UCSD-AML1 (cell line): ENCODE measurements at regions not wholly inside any gene's neighbourhood (a gene's known extent, or its start where the extent isn't known, plus 50 kb on each side); places are given as distances from the start of the nearest gene placed in this dataset.
"Not testable (repeated sequence)": the region's sequence is repeated elsewhere in the genome, so short reads cannot be mapped to it uniquely, and the experiment has no call there.

Source experiments
- DNase-seq: peaks from one replicate; lab custom pipeline; 2025; ENCODE audit not compliant: unreplicated experiment; lab: John Stamatoyannopoulos, UW

- DNase-seq = no peak
Observed at GRCh38 chr9:24698881-24699518, 153.3 kb upstream of the IZUMO3 start.

GRCh38 chr9:24672336-24672735, 126.6 kb upstream of the IZUMO3 start:
- DNase-seq = no peak

GRCh38 chr9:24657387-24657786, 111.7 kb upstream of the IZUMO3 start:
- no peak for DNase-seq

- DNase-seq = no peak
Observed at GRCh38 chr9:24652181-24652580, 106.5 kb upstream of the IZUMO3 start.

GRCh38 chr9:24628809-24629208, 83.1 kb upstream of the IZUMO3 start:
- not testable (repeated sequence) for DNase-seq

- no peak for DNase-seq
Observed at GRCh38 chr9:24625097-24625496, 79.4 kb upstream of the IZUMO3 start.

- DNase-seq = no peak
Observed at GRCh38 chr9:24624481-24624880, 78.8 kb upstream of the IZUMO3 start.

- no peak for DNase-seq
Observed at GRCh38 chr9:24620741-24621140, 75.0 kb upstream of the IZUMO3 start.

GRCh38 chr9:24616863-24617262, 71.2 kb upstream of the IZUMO3 start:
- no peak for DNase-seq

GRCh38 chr9:24614070-24614469, 68.4 kb upstream of the IZUMO3 start:
- no peak for DNase-seq

GRCh38 chr9:24608599-24608998, 62.9 kb upstream of the IZUMO3 start:
- no peak for DNase-seq

GRCh38 chr9:24602693-24603352, 57.1 kb upstream of the IZUMO3 start:
- DNase-seq = no peak
